ENCODE measurements at regions not wholly inside any gene's neighbourhood (a gene's known extent, or its start where the extent isn't known, plus 50 kb on each side); places are given as distances from the start of the nearest gene placed in this dataset.

- 38 to 41% methylated on average over 3 of the region's 3 CpGs for WGBS, 2 donors
- DNase-seq, result no peak
Measured at GRCh38 chr2:160650196-160651118, 156.8 kb upstream of the RBMS1 start.

GRCh38 chr2:160651416-160652200, 158.0 kb upstream of the RBMS1 start:
- Histone ChIP-seq H3K36me3 (no peaks in the 10 kb centered on the region), H3K4me3 (no peak overlapping the region), H3K27ac (no peak overlapping the region), H3K9me3 (no peaks in the 10 kb centered on the region), H3K4me1 (peaks cover 0 to 51% (median 9%) of the 10 kb centered on the region in 3 donors), H3K27me3 (no peaks in the 10 kb centered on the region)
- WGBS, 2 donors, result 82 to 86% methylated on average over 4 of the region's 4 CpGs
- TF ChIP-seq CTCF (IDR thresholded peaks at IDR 0.05) (no peak), POLR2A (IDR thresholded peaks at IDR 0.05) (no peak)
- intact Hi-C loops (cut with DNase I), result no loop called here
- DNase-seq, result no peak

More at GRCh38 chr2:160650196-160651118, 156.8 kb upstream of the RBMS1 start:
- Histone ChIP-seq H3K36me3 (no peaks in the 10 kb centered on the region), H3K27me3 (no peaks in the 10 kb centered on the region), H3K27ac (no peak overlapping the region), H3K9me3 (no peaks in the 10 kb centered on the region), H3K4me1 (peaks cover 0 to 62% (median 9%) of the 10 kb centered on the region in 3 donors), H3K4me3 (no peak overlapping the region)
- intact Hi-C loops (cut with DNase I), result no loop called here
- TF ChIP-seq POLR2A (IDR thresholded peaks at IDR 0.05) (no peak), CTCF (IDR thresholded peaks at IDR 0.05) (no peak)

- Histone ChIP-seq H3K4me3 (no peak overlapping the region), H3K27me3 (no peaks in the 10 kb centered on the region), H3K9me3 (no peaks in the 10 kb centered on the region), H3K27ac (no peak overlapping the region), H3K4me1 (peaks cover 0 to 45% (median 9%) of the 10 kb centered on the region in 3 donors), H3K36me3 (no peaks in the 10 kb centered on the region)
- intact Hi-C loops (cut with DNase I), result no loop called here
- WGBS, 2 donors, result 44 to 45% methylated on average over 5 of the region's 5 CpGs
- no peak for TF ChIP-seq POLR2A (IDR thresholded peaks at IDR 0.05)
- TF ChIP-seq CTCF (IDR thresholded peaks at IDR 0.05), result no peak
- DNase-seq, result no peak
Measured at GRCh38 chr2:160652236-160652635, 158.6 kb upstream of the RBMS1 start.

GRCh38 chr2:160657196-160657595, 163.6 kb upstream of the RBMS1 start:
- 56 to 77% methylated on average over 1 of the region's 1 CpG for WGBS, 2 donors
- TF ChIP-seq CTCF (IDR thresholded peaks at IDR 0.05) (no peak), POLR2A (IDR thresholded peaks at IDR 0.05) (no peak)
- Histone ChIP-seq H3K27me3 (no peaks in the 10 kb centered on the region), H3K36me3 (no peaks in the 10 kb centered on the region), H3K27ac (no peak overlapping the region), H3K9me3 (no peaks in the 10 kb centered on the region), H3K4me3 (no peak overlapping the region), H3K4me1 (peaks cover 0 to 4% (median 0%) of the 10 kb centered on the region in 3 donors)
- DNase-seq, result no peak
- intact Hi-C loops (cut with DNase I), result no loop called here

GRCh38 chr2:160658851-160659250, 165.2 kb upstream of the RBMS1 start:
- no peak for DNase-seq
- Histone ChIP-seq H3K27ac (no peak overlapping the region), H3K4me3 (no peak overlapping the region), H3K4me1 (no peaks in the 10 kb centered on the region), H3K36me3 (no peaks in the 10 kb centered on the region), H3K9me3 (no peaks in the 10 kb centered on the region), H3K27me3 (no peaks in the 10 kb centered on the region)
- no peak for TF ChIP-seq POLR2A (IDR thresholded peaks at IDR 0.05)
- no peak for TF ChIP-seq CTCF (IDR thresholded peaks at IDR 0.05)
- intact Hi-C loops (cut with DNase I), result no loop called here

Data from esophagus squamous epithelium (tissue), 5 donors.